ENCODE measurements at regions not wholly inside any gene's neighbourhood (a gene's known extent, or its start where the extent isn't known, plus 50 kb on each side); places are given as distances from the start of the nearest gene placed in this dataset.

- Histone ChIP-seq H3K27me3 (replicated peaks in 1 of 4; ENCODE audit: control extremely low read depth in 1 of 4, control insufficient read depth in 3 of 4, insufficient read depth in 4 of 4, low read length in 3 of 4) (peaks cover 0 to 3% (median 0%) of the 10 kb centered on the region in 4 experiments), H4K20me1 (ENCODE audit: control insufficient read depth, insufficient read depth, low read length, poor library complexity, severe bottlenecking) (no peaks in the 10 kb centered on the region), H3K9ac (ENCODE audit: low read length) (no peak overlapping the region), H3K9me3 (ENCODE audit: control extremely low read depth in 1 of 3, control insufficient read depth in 2 of 3, insufficient read depth in 1 of 3, low read length in 2 of 3) (no peaks in the 10 kb centered on the region), H2AFZ (ENCODE audit: insufficient read depth, low read depth, low read length, poor library complexity, severe bottlenecking) (no peak overlapping the region), H3K79me2 (ENCODE audit: control insufficient read depth, insufficient read depth, low read length) (no peaks in the 10 kb centered on the region), H3K36me3 (replicated peaks in 1 of 2; ENCODE audit: control extremely low read depth in 1 of 2, control insufficient read depth in 1 of 2, extremely low read depth in 1 of 2, insufficient read depth in 2 of 2, low read length in 1 of 2) (no peaks in the 10 kb centered on the region), H3K4me1 (ENCODE audit: control insufficient read depth in 2 of 2, insufficient read depth in 2 of 2, low read length in 2 of 2) (no peaks in the 10 kb centered on the region), H3K27ac (ENCODE audit: low read length in 2 of 2) (no peak overlapping the region), H3K4me2 (replicated peaks; ENCODE audit: low read depth, low read length, poor library complexity, severe bottlenecking) (no peak overlapping the region), H3K4me3 (ENCODE audit: control extremely low read depth in 1 of 5, extremely low read depth in 1 of 5, insufficient read depth in 1 of 5, low read depth in 2 of 5, low read length in 4 of 5) (no peak overlapping the region)
- H3K9me3 Mint-ChIP-seq (ENCODE audit: insufficient read depth): no peaks in the 10 kb centered on the region
- POLR2A ChIA-PET: no interaction called here
- CTCF ChIA-PET: no interaction called here
- H3K27ac Mint-ChIP-seq: no peak overlapping the region
- DNase-seq (no peak), ATAC-seq (ENCODE audit: low read depth) (no peak)
- no peak for TF ChIP-seq EZH2 (IDR thresholded peaks at IDR 0.05; ENCODE audit: borderline replicate concordance, insufficient read depth, low read depth, low read length, poor library complexity, severe bottlenecking)
- H3K4me3 Mint-ChIP-seq: no peak overlapping the region
- intact Hi-C loops (cut with micrococcal nuclease): no loop called here
- H3K4me1 Mint-ChIP-seq: no peaks in the 10 kb centered on the region
- peaks cover 19% of the 10 kb centered on the region for H3K27me3 Mint-ChIP-seq
- 82% methylated on average over 7 of the region's 7 CpGs for WGBS (ENCODE audit: insufficient coverage)
Measured at GRCh38 chr5:171509467-171509866, 90.0 kb downstream of the FGF18 start.

GRCh38 chr5:171512397-171512796, 93.0 kb downstream of the FGF18 start:
- no peaks in the 10 kb centered on the region for H3K9me3 ChIP-seq (ENCODE audit: control extremely low read depth in 1 of 3, control insufficient read depth in 2 of 3, insufficient read depth in 1 of 3, low read length in 2 of 3)
- TF ChIP-seq EZH2 (IDR thresholded peaks at IDR 0.05; ENCODE audit: borderline replicate concordance, insufficient read depth, low read depth, low read length, poor library complexity, severe bottlenecking) (no peak), CTCF (IDR thresholded peaks at IDR 0.05) (no peak)
- 100% methylated on average over 2 of the region's 5 CpGs for whole genome bisulfite sequencing (ENCODE audit: insufficient coverage)
- no peaks in the 10 kb centered on the region for H3K4me1 ChIP-seq (ENCODE audit: control insufficient read depth in 2 of 2, insufficient read depth in 2 of 2, low read length in 2 of 2)
- ChIA-PET POLR2A (no interaction called here), CTCF (no interaction called here)
- no peak for DNase-seq
- Mint-ChIP-seq H3K27me3 (peaks cover 24% of the 10 kb centered on the region), H3K9me3 (ENCODE audit: insufficient read depth) (no peaks in the 10 kb centered on the region), H3K27ac (no peak overlapping the region), H3K4me3 (no peak overlapping the region), H3K4me1 (no peaks in the 10 kb centered on the region)
- H3K4me3 ChIP-seq (ENCODE audit: control extremely low read depth in 1 of 5, extremely low read depth in 1 of 5, insufficient read depth in 1 of 5, low read depth in 2 of 5, low read length in 4 of 5): no peak overlapping the region
- no peaks in the 10 kb centered on the region for H4K20me1 ChIP-seq (ENCODE audit: control insufficient read depth, insufficient read depth, low read length, poor library complexity, severe bottlenecking)
- H3K9ac ChIP-seq (ENCODE audit: low read length): no peak overlapping the region
- no peak for ATAC-seq (ENCODE audit: low read depth)
- no peaks in the 10 kb centered on the region for H3K79me2 ChIP-seq (ENCODE audit: control insufficient read depth, insufficient read depth, low read length)
- peaks cover 0 to 3% (median 0%) of the 10 kb centered on the region in 4 experiments for H3K27me3 ChIP-seq (replicated peaks in 1 of 4; ENCODE audit: control extremely low read depth in 1 of 4, control insufficient read depth in 3 of 4, insufficient read depth in 4 of 4, low read length in 3 of 4)
- intact Hi-C loops (cut with micrococcal nuclease): no loop called here
- H3K27ac ChIP-seq (ENCODE audit: low read length in 2 of 2): no peak overlapping the region
- H3K36me3 ChIP-seq (replicated peaks in 1 of 2; ENCODE audit: control extremely low read depth in 1 of 2, control insufficient read depth in 1 of 2, extremely low read depth in 1 of 2, insufficient read depth in 2 of 2, low read length in 1 of 2): no peaks in the 10 kb centered on the region
- no peak overlapping the region for H2AFZ ChIP-seq (ENCODE audit: insufficient read depth, low read depth, low read length, poor library complexity, severe bottlenecking)
- no peak overlapping the region for H3K4me2 ChIP-seq (replicated peaks; ENCODE audit: low read depth, low read length, poor library complexity, severe bottlenecking)
